Esophagus muscularis mucosa (tissue), 4 donors: ENCODE measurements at regions not wholly inside any gene's neighbourhood (a gene's known extent, or its start where the extent isn't known, plus 50 kb on each side); places are given as distances from the start of the nearest gene placed in this dataset.

Experiments
- DNase-seq: peaks from one replicate; pipeline ENCODE4 v3.0.0-alpha.2; 2017; ENCODE audit errors: extremely low spot score
- H3K27ac ChIP-seq, 4 donors: fragments of 200-600 bp; sonication (generic); replicated peaks in 1 of 4; 1 replicate in 3 of 4; 2 replicates in 1 of 4; pipeline ENCODE4 v1.5.1; 2016 to 2019; ENCODE audit warnings: mild to moderate bottlenecking in 1 of 4
- H3K27me3 ChIP-seq, 4 donors: fragments of 200-600 bp; sonication (generic); one replicate each; pipeline versions ENCODE4 v1.5.1 to v1.6.0; 2016 to 2019
- H3K36me3 ChIP-seq, 4 donors: fragments of 200-600 bp; sonication (generic); one replicate each; pipeline ENCODE4 v1.5.1; 2016 to 2019
- H3K4me1 ChIP-seq, 4 donors: fragments of 200-600 bp; sonication (generic); one replicate each; pipeline ENCODE4 v1.5.1; 2016 to 2019
- H3K4me3 ChIP-seq, 4 donors: fragments of 200-600 bp; sonication (generic); 1 replicate in 2 of 4; 2 replicates in 2 of 4; pipeline ENCODE4 v1.5.1; 2016 to 2019; ENCODE audit warnings: mild to moderate bottlenecking in 4 of 4, moderate library complexity in 1 of 4
- H3K9me3 ChIP-seq, 4 donors: fragments of 200-600 bp; sonication (generic); 1 replicate in 3 of 4; 2 replicates in 1 of 4; pipeline ENCODE4 v1.5.1; 2016 to 2019
- EP300 ChIP-seq: sonication (generic); formaldehyde crosslinking; IDR thresholded peaks from one replicate; pipeline ENCODE4 v1.6.1; 2017; ENCODE audit warnings: antibody characterized with exemption
- POLR2A ChIP-seq: fragments of 450-650 bp; IDR thresholded peaks from one replicate; pipeline ENCODE4 v1.6.1; 2017; ENCODE audit warnings: antibody characterized with exemption, moderate library complexity, mild to moderate bottlenecking, low read depth
- POLR2AphosphoS5 ChIP-seq, 2 donors: sonication (generic); formaldehyde crosslinking; IDR thresholded peaks; one replicate each; pipeline ENCODE4 v1.6.1; 2017; ENCODE audit warnings: antibody characterized with exemption in 2 of 2
- WGBS: methylation state at CpG from one replicate; pipeline ENCODE4 v1.1.5; 2018; 5-methylcytosine and 5-hydroxymethylcytosine counted together
- intact Hi-C: fragments of 100-400 bp; cut with DNase I; formaldehyde crosslinking; loops from one replicate; pipeline ENCODE4 v1.15.1; 2023
- TF ChIP-seq, protein P1 (sequence below), 3 experiments: fragments of 200-600 bp in 2 of 3; fragments of 450-650 bp in 1 of 3; sonication (generic) in 2 of 3; IDR thresholded peaks; one replicate each; pipeline ENCODE4 v1.5.1; 2017 to 2019; ENCODE audit warnings: antibody characterized with exemption in 3 of 3, mild to moderate bottlenecking in 2 of 3, moderate library complexity in 1 of 3

DNA sequence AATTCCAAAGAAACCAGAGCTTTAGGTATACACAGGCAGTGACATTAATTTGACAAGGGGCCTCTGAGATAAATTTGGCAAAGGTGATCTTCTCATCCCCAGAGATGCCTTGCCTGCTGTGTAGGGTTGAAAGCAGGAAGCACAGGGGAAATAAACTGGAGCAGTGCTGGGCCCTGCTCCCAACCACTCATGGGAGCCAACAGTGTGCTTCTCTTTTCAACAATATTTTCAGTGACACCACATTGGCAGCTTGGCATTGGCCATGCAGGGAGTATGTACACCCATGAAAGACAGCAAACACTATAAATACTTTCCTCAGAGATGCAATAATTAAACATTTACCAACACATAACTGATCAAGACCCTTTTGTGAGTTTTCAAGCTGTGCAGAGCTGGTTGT lies 90.7 kb upstream of the F13A1 start:
- intact Hi-C loops = no loop called here
- H3K27me3 ChIP-seq = no peaks in the 10 kb centered on the region
- H3K27ac ChIP-seq = no peak overlapping the region
- H3K4me1 ChIP-seq = no peaks in the 10 kb centered on the region
- no peaks in the 10 kb centered on the region for H3K9me3 ChIP-seq
- TF ChIP-seq, protein P1, sequence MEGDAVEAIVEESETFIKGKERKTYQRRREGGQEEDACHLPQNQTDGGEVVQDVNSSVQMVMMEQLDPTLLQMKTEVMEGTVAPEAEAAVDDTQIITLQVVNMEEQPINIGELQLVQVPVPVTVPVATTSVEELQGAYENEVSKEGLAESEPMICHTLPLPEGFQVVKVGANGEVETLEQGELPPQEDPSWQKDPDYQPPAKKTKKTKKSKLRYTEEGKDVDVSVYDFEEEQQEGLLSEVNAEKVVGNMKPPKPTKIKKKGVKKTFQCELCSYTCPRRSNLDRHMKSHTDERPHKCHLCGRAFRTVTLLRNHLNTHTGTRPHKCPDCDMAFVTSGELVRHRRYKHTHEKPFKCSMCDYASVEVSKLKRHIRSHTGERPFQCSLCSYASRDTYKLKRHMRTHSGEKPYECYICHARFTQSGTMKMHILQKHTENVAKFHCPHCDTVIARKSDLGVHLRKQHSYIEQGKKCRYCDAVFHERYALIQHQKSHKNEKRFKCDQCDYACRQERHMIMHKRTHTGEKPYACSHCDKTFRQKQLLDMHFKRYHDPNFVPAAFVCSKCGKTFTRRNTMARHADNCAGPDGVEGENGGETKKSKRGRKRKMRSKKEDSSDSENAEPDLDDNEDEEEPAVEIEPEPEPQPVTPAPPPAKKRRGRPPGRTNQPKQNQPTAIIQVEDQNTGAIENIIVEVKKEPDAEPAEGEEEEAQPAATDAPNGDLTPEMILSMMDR (IDR thresholded peaks at IDR 0.05) = no peak
- no peak for TF ChIP-seq EP300
- TF ChIP-seq POLR2A = no peak
- TF ChIP-seq POLR2AphosphoS5 (IDR thresholded peaks at IDR 0.05) = no peak
- H3K4me3 ChIP-seq = no peak overlapping the region
- no peaks in the 10 kb centered on the region for H3K36me3 ChIP-seq
- DNase-seq = no peak

- no peaks in the 10 kb centered on the region for H3K36me3 ChIP-seq
- no peaks in the 10 kb centered on the region for H3K27me3 ChIP-seq
- no peak overlapping the region for H3K27ac ChIP-seq
- no peaks in the 10 kb centered on the region for H3K9me3 ChIP-seq
- no peaks in the 10 kb centered on the region for H3K4me1 ChIP-seq
- 70% methylated on average over 4 of the region's 4 CpGs for WGBS
- no peak for DNase-seq
- intact Hi-C loops = no loop called here
- no peak overlapping the region for H3K4me3 ChIP-seq
- TF ChIP-seq EP300 (no peak), POLR2A (no peak), POLR2AphosphoS5 (IDR thresholded peaks at IDR 0.05) (no peak)
- TF ChIP-seq, protein P1 (IDR thresholded peaks at IDR 0.05) = no peak
Observed at GRCh38 chr6:6412221-6412620, 91.8 kb upstream of the F13A1 start.

GRCh38 chr6:6412700-6413099 lies 92.2 kb upstream of the F13A1 start:
- no peaks in the 10 kb centered on the region for H3K27me3 ChIP-seq
- no peaks in the 10 kb centered on the region for H3K9me3 ChIP-seq
- no peak overlapping the region for H3K4me3 ChIP-seq
- no peak overlapping the region for H3K27ac ChIP-seq
- intact Hi-C loops = no loop called here
- TF ChIP-seq EP300 = no peak
- no peak for TF ChIP-seq POLR2AphosphoS5 (IDR thresholded peaks at IDR 0.05)
- no peak for TF ChIP-seq POLR2A
- TF ChIP-seq, protein P1 (IDR thresholded peaks at IDR 0.05) = no peak
- no peaks in the 10 kb centered on the region for H3K4me1 ChIP-seq
- H3K36me3 ChIP-seq = no peaks in the 10 kb centered on the region
- no peak for DNase-seq
- 77% methylated on average over 4 of the region's 4 CpGs for WGBS

- WGBS = 69% methylated on average over 5 of the region's 5 CpGs
- DNase-seq = no peak
- intact Hi-C loops = no loop called here
- no peaks in the 10 kb centered on the region for H3K36me3 ChIP-seq
- no peaks in the 10 kb centered on the region for H3K4me1 ChIP-seq
- TF ChIP-seq POLR2AphosphoS5 (IDR thresholded peaks at IDR 0.05) (no peak), POLR2A (no peak), EP300 (no peak)
- TF ChIP-seq, protein P1 (IDR thresholded peaks at IDR 0.05) = no peak
- H3K27me3 ChIP-seq = no peaks in the 10 kb centered on the region
- H3K27ac ChIP-seq = no peak overlapping the region
- no peak overlapping the region for H3K4me3 ChIP-seq
- H3K9me3 ChIP-seq = no peaks in the 10 kb centered on the region
Observed at GRCh38 chr6:6414931-6415330, 94.5 kb upstream of the F13A1 start.

GRCh38 chr6:6417475-6417874 lies 97.0 kb upstream of the F13A1 start:
- H3K4me1 ChIP-seq = no peaks in the 10 kb centered on the region
- TF ChIP-seq, protein P1 (IDR thresholded peaks at IDR 0.05) = no peak
- TF ChIP-seq EP300 = no peak
- TF ChIP-seq POLR2A = no peak
- no peak for TF ChIP-seq POLR2AphosphoS5 (IDR thresholded peaks at IDR 0.05)
- H3K36me3 ChIP-seq = no peaks in the 10 kb centered on the region
- H3K27me3 ChIP-seq = no peaks in the 10 kb centered on the region
- no peak overlapping the region for H3K4me3 ChIP-seq
- intact Hi-C loops = no loop called here
- no peak overlapping the region for H3K27ac ChIP-seq
- DNase-seq = no peak
- 73% methylated on average over 7 of the region's 7 CpGs for WGBS
- no peaks in the 10 kb centered on the region for H3K9me3 ChIP-seq
